ES-I3 (cell line): ENCODE measurements at regions not wholly inside any gene's neighbourhood (a gene's known extent, or its start where the extent isn't known, plus 50 kb on each side); places are given as distances from the start of the nearest gene placed in this dataset.

Experiments used
- H3K36me3 ChIP-seq: 2 replicates; pipeline ENCODE4 v1.6.1; 2013; ENCODE audit warnings: mild to moderate bottlenecking, low read length, control low read depth, moderate library complexity; ENCODE audit not compliant: insufficient read depth
- H3K4me1 ChIP-seq: 2 replicates; pipeline ENCODE4 v1.6.1; 2013; ENCODE audit warnings: mild to moderate bottlenecking, control low read depth, low read length; ENCODE audit not compliant: insufficient read depth
- H3K9ac ChIP-seq: 2 replicates; pipeline ENCODE4 v1.6.1; 2013; ENCODE audit warnings: low read depth, mild to moderate bottlenecking, low read length, moderate library complexity
- H3K9me3 ChIP-seq: 2 replicates; pipeline ENCODE4 v1.6.1; 2013; ENCODE audit warnings: mild to moderate bottlenecking, low read length, moderate library complexity; ENCODE audit not compliant: control insufficient read depth, insufficient read depth

- H3K9me3 ChIP-seq = no peaks in the 10 kb centered on the region
These were observed 192.3 kb upstream of the CADM1 start for GRCh38 chr11:115696563-115696962.

GRCh38 chr11:115695677-115696364 lies 191.6 kb upstream of the CADM1 start:
- Histone ChIP-seq H3K9me3 (no peaks in the 10 kb centered on the region), H3K36me3 (no peaks in the 10 kb centered on the region), H3K9ac (no peak overlapping the region), H3K4me1 (no peaks in the 10 kb centered on the region; the same call in 1 of the 2 replicates)

More at GRCh38 chr11:115696563-115696962, 192.3 kb upstream of the CADM1 start:
- Histone ChIP-seq H3K4me1 (no peaks in the 10 kb centered on the region; the same call in 1 of the 2 replicates), H3K36me3 (no peaks in the 10 kb centered on the region), H3K9ac (no peak overlapping the region)

- H3K4me1 ChIP-seq = no peaks in the 10 kb centered on the region; the same call in 1 of the 2 replicates
- H3K9ac ChIP-seq = no peak overlapping the region
- H3K9me3 ChIP-seq = no peaks in the 10 kb centered on the region
- no peaks in the 10 kb centered on the region for H3K36me3 ChIP-seq
These were observed 188.8 kb upstream of the CADM1 start for GRCh38 chr11:115693002-115693401.

GRCh38 chr11:115691030-115691429 lies 186.8 kb upstream of the CADM1 start:
- H3K4me1 ChIP-seq = no peaks in the 10 kb centered on the region
- no peaks in the 10 kb centered on the region for H3K36me3 ChIP-seq
- H3K9me3 ChIP-seq = no peaks in the 10 kb centered on the region
- no peak overlapping the region for H3K9ac ChIP-seq

- no peak overlapping the region for H3K9ac ChIP-seq
- no peaks in the 10 kb centered on the region for H3K36me3 ChIP-seq
- H3K9me3 ChIP-seq = no peaks in the 10 kb centered on the region
- H3K4me1 ChIP-seq = no peaks in the 10 kb centered on the region
These were observed 183.7 kb upstream of the CADM1 start for GRCh38 chr11:115687934-115688333.

GRCh38 chr11:115684699-115685098 lies 180.5 kb upstream of the CADM1 start:
- Histone ChIP-seq H3K9ac (no peak overlapping the region), H3K36me3 (no peaks in the 10 kb centered on the region), H3K4me1 (no peaks in the 10 kb centered on the region), H3K9me3 (no peaks in the 10 kb centered on the region)

GRCh38 chr11:115684135-115684534 lies 179.9 kb upstream of the CADM1 start:
- no peak overlapping the region for H3K9ac ChIP-seq
- H3K4me1 ChIP-seq = no peaks in the 10 kb centered on the region
- H3K36me3 ChIP-seq = no peaks in the 10 kb centered on the region
- no peaks in the 10 kb centered on the region for H3K9me3 ChIP-seq

GRCh38 chr11:115682888-115683287 lies 178.7 kb upstream of the CADM1 start:
- Histone ChIP-seq H3K9ac (no peak overlapping the region), H3K9me3 (no peaks in the 10 kb centered on the region), H3K36me3 (no peaks in the 10 kb centered on the region), H3K4me1 (0 out of 2 replicates have a peak, but pooled peaks cover 3% of the 10 kb centered on the region)

- Histone ChIP-seq H3K4me1 (0 out of 2 replicates have a peak, but pooled peaks cover 3% of the 10 kb centered on the region), H3K9me3 (no peaks in the 10 kb centered on the region), H3K36me3 (no peaks in the 10 kb centered on the region), H3K9ac (no peak overlapping the region)
These were observed 177.9 kb upstream of the CADM1 start for GRCh38 chr11:115682101-115682500.

GRCh38 chr11:115679945-115680344 lies 175.7 kb upstream of the CADM1 start:
- Histone ChIP-seq H3K9me3 (no peaks in the 10 kb centered on the region; the same call in 1 of the 2 replicates), H3K9ac (no peak overlapping the region), H3K4me1 (peaks cover 19% of the 10 kb centered on the region), H3K36me3 (no peaks in the 10 kb centered on the region)

GRCh38 chr11:115678942-115679341 lies 174.7 kb upstream of the CADM1 start:
- H3K9ac ChIP-seq = no peak overlapping the region
- no peaks in the 10 kb centered on the region for H3K36me3 ChIP-seq
- H3K4me1 ChIP-seq = peaks cover 28% of the 10 kb centered on the region
- no peaks in the 10 kb centered on the region; the same call in 1 of the 2 replicates for H3K9me3 ChIP-seq

- peaks cover 28% of the 10 kb centered on the region for H3K4me1 ChIP-seq
- no peak overlapping the region for H3K9ac ChIP-seq
- no peaks in the 10 kb centered on the region; the same call in 1 of the 2 replicates for H3K9me3 ChIP-seq
- H3K36me3 ChIP-seq = no peaks in the 10 kb centered on the region
These were observed 173.0 kb upstream of the CADM1 start for GRCh38 chr11:115677190-115677589.

- no peaks in the 10 kb centered on the region; the same call in 1 of the 2 replicates for H3K9me3 ChIP-seq
- peaks cover 28% of the 10 kb centered on the region for H3K4me1 ChIP-seq
- no peaks in the 10 kb centered on the region for H3K36me3 ChIP-seq
- no peak overlapping the region for H3K9ac ChIP-seq
These were observed 172.6 kb upstream of the CADM1 start for GRCh38 chr11:115676768-115677167.

- H3K36me3 ChIP-seq = no peaks in the 10 kb centered on the region
- H3K4me1 ChIP-seq = peaks cover 28% of the 10 kb centered on the region
- no peak overlapping the region for H3K9ac ChIP-seq
- no peaks in the 10 kb centered on the region; the same call in 1 of the 2 replicates for H3K9me3 ChIP-seq
These were observed 172.0 kb upstream of the CADM1 start for GRCh38 chr11:115676206-115676605.

GRCh38 chr11:115674937-115675544 lies 170.8 kb upstream of the CADM1 start:
- H3K4me1 ChIP-seq = peaks cover 28% of the 10 kb centered on the region

More at GRCh38 chr11:115674937-115675544, 170.8 kb upstream of the CADM1 start:
- Histone ChIP-seq H3K9me3 (no peaks in the 10 kb centered on the region; the same call in 1 of the 2 replicates), H3K9ac (no peak overlapping the region), H3K36me3 (no peaks in the 10 kb centered on the region)
